Lower lobe of right lung (tissue), 2 donors: ENCODE measurements at regions not wholly inside any gene's neighbourhood (a gene's known extent, or its start where the extent isn't known, plus 50 kb on each side); places are given as distances from the start of the nearest gene placed in this dataset.
"Not testable (repeated sequence)": the region's sequence is repeated elsewhere in the genome, so short reads cannot be mapped to it uniquely, and the experiment has no call there.

Experiments used
- ATAC-seq, 2 donors: fragments of 200-7000 bp; cut with Tn5 transposase; one replicate each; pipeline ENCODE4 v1.9.1; 2020 to 2022; ENCODE audit warnings: mild to moderate bottlenecking in 2 of 2, moderate library complexity in 2 of 2
- DNase-seq: peaks from one replicate; pipeline ENCODE4 v3.0.0-alpha.2; 2020
- H3K27ac ChIP-seq: fragments of 200-600 bp; one replicate; pipeline ENCODE4 v1.8.0; 2022
- H3K27me3 ChIP-seq: fragments of 200-600 bp; one replicate; pipeline ENCODE4 v1.8.0; 2022; ENCODE audit warnings: low read depth
- H3K36me3 ChIP-seq: fragments of 200-600 bp; one replicate; pipeline ENCODE4 v1.8.0; 2022; ENCODE audit warnings: mild to moderate bottlenecking
- H3K4me1 ChIP-seq: fragments of 200-600 bp; one replicate; pipeline ENCODE4 v1.8.0; 2022
- H3K4me3 ChIP-seq: fragments of 200-600 bp; one replicate; pipeline ENCODE4 v1.8.0; 2022; ENCODE audit warnings: mild to moderate bottlenecking
- H3K9me3 ChIP-seq: fragments of 200-600 bp; one replicate; pipeline ENCODE4 v1.8.0; 2022
- intact Hi-C: fragments of 100-400 bp; cut with DNase I; formaldehyde crosslinking; loops from one replicate; pipeline ENCODE4 v1.11.0; 2022
- TF ChIP-seq, protein P1 (sequence below): fragments of 200-600 bp; IDR thresholded peaks from one replicate; pipeline ENCODE4 v1.8.0; 2022; ENCODE audit warnings: antibody characterized with exemption, mild to moderate bottlenecking
- donor health status: DM: no; HTN: yes; CAD: no; lungs with severe emphysema.

DNA sequence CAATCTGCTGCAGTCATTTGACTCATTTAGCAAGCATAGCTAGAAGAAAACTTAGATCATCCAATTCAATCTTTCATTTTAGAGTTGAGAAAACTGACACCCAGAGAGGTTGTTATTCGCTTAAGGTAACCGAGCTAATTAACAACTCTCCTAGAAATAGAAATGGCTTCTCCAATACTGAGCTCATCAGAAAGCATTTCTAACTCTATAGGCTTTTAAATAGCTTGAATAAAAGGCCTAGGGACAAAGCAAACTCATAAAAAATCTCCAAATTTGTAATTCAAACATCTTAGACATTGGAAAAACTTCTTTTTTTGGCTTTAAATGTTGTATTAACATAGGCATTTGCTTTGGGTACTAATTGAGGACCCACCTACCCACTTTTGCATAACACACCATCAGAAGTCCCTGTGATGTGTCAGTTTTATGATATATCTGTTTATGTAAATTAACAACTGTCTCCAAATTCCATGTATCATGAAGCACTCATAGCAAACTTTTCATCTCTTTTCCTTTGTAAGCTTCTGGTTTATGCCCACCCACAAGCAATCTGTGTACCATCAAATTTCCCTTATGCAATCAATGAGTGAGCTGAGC is 343.9 kb upstream of the CHST9 start:
- Histone ChIP-seq H3K27me3 (no peaks in the 10 kb centered on the region), H3K4me3 (no peak overlapping the region), H3K4me1 (no peaks in the 10 kb centered on the region), H3K36me3 (no peaks in the 10 kb centered on the region), H3K27ac (no peak overlapping the region), H3K9me3 (no peaks in the 10 kb centered on the region)
- ATAC-seq = no peak
- DNase-seq = no peak
- TF ChIP-seq, protein P1, sequence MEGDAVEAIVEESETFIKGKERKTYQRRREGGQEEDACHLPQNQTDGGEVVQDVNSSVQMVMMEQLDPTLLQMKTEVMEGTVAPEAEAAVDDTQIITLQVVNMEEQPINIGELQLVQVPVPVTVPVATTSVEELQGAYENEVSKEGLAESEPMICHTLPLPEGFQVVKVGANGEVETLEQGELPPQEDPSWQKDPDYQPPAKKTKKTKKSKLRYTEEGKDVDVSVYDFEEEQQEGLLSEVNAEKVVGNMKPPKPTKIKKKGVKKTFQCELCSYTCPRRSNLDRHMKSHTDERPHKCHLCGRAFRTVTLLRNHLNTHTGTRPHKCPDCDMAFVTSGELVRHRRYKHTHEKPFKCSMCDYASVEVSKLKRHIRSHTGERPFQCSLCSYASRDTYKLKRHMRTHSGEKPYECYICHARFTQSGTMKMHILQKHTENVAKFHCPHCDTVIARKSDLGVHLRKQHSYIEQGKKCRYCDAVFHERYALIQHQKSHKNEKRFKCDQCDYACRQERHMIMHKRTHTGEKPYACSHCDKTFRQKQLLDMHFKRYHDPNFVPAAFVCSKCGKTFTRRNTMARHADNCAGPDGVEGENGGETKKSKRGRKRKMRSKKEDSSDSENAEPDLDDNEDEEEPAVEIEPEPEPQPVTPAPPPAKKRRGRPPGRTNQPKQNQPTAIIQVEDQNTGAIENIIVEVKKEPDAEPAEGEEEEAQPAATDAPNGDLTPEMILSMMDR = no peak
- intact Hi-C loops = no loop called here

DNA sequence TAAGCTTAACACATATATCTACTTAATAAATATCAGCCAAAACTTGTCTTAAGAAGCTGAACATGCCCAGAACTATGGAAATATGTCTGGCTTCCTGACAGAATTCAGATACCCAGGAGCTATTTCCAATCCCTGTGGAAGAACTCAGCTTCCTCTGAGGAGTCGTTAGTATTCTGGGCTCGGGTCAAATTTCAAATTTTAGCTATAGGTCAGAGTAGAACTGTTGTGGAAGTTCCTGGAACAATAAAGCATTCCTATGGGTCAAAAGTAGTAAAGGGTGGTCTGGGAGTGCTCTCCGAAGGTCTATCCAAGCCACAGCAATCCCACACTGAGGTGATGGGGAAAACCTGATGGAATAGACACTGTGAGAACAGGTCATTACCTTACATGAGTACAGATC is 342.7 kb upstream of the CHST9 start:
- no peak for ATAC-seq
- H3K27ac ChIP-seq = no peak overlapping the region

DNA sequence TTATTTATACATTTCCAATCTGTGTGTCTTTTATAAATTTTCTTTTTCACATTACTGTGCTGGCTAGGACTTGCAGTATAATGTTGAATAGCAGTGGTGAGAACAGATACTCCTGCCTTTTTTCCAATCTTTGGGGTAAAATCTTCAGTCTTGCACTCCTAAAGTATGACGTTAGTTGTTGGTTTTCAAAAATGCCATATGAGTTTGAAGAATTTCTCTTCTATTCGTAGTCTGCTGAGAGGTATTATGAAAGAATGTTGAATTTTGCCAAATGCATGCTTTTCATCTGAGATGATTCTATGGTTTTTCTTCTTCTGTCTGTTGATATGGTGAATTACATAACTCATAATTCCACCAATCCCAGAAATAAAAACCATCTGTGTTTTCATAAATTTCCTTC is 335.3 kb upstream of the CHST9 start:
- H3K27me3 ChIP-seq = no peaks in the 10 kb centered on the region
- intact Hi-C loops = no loop called here

More for the DNA sequence above, 342.7 kb upstream of the CHST9 start:
- TF ChIP-seq, protein P1 = no peak
- Histone ChIP-seq H3K36me3 (no peaks in the 10 kb centered on the region), H3K4me1 (no peaks in the 10 kb centered on the region), H3K27me3 (no peaks in the 10 kb centered on the region), H3K4me3 (no peak overlapping the region), H3K9me3 (no peaks in the 10 kb centered on the region)
- intact Hi-C loops = no loop called here
- no peak for DNase-seq

DNA sequence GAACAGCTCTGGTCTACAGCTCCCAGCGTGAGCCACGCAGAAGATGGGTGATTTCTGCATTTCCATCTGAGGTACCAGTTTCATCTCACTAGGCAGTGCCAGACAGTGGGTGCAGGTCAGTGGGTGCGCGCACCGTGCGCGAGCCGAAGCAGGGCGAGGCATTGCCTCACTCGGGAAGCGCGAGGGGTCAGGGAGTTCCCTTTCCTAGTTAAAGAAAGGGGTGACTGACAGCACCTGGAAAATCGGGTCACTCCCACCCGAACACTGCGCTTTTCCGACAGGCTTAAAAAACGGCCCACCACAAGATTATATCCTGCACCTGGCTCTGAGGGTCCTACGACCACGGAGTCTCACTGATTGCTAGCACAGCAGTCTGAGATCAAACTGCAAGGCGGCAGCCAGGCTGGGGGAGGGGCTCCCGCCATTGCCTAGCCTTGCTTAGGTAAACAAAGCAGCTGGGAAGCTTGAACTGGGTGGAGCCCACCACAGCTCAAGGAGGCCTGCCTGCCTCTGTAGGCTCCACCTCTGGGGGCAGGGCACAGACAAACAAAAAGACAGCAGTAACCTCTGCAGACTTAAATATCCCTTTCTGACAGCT is 325.0 kb upstream of the CHST9 start:
- intact Hi-C loops, H3K36me3 ChIP-seq, H3K27ac ChIP-seq, H3K4me1 ChIP-seq, H3K4me3 ChIP-seq, H3K9me3 ChIP-seq, DNase-seq, H3K27me3 ChIP-seq, ATAC-seq: not testable (repeated sequence)

More for the DNA sequence above, 335.3 kb upstream of the CHST9 start:
- Histone ChIP-seq H3K36me3 (no peaks in the 10 kb centered on the region), H3K9me3 (no peaks in the 10 kb centered on the region), H3K27ac (no peak overlapping the region), H3K4me1 (no peaks in the 10 kb centered on the region), H3K4me3 (no peak overlapping the region)
- DNase-seq = no peak
- TF ChIP-seq, protein P1 = no peak
- ATAC-seq = no peak

DNA sequence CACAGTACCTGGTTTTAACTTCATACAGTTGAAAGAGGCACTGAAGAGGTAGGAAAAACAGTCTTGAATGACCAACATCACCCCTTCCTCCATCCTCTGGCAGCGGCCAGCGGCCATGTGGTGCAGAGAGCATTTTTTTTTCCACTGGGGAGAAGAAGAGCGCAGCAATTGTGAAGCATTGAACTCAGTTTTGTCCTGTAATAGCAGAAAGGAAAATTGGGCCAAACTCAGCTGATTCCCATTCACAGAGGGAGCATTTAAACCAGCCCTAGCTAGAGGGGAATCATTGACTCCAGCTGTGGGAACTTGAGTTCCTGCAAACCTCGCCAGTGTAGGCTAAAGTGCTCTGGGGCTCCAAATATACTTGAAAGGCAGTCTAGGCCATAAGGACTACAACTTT is 316.6 kb upstream of the CHST9 start:
- DNase-seq = no peak
- TF ChIP-seq, protein P1 = no peak
- intact Hi-C loops = no loop called here

DNA sequence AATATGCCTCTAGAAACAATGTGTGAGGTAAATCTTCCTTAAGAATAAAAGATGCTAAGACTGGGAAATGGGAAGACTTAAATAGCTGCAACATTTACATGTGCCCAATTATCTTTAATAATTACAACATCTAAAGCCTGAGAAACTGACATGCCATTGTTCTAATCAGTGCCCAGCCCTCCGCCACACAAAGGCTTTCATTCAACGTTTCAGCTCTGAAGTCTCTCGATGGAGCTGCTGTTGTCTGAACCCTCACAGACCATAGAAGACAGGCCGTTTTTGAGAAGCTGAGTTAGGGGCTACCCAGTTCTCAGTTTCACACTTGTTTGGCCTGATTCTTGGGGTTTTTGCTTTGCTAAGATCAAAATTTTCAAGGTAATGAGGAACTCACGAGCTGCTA is 315.4 kb upstream of the CHST9 start:
- Histone ChIP-seq H3K27ac (no peak overlapping the region), H3K27me3 (no peaks in the 10 kb centered on the region), H3K36me3 (no peaks in the 10 kb centered on the region), H3K4me3 (no peak overlapping the region), H3K9me3 (no peaks in the 10 kb centered on the region), H3K4me1 (no peaks in the 10 kb centered on the region)
- TF ChIP-seq, protein P1 = no peak
- intact Hi-C loops = no loop called here
- DNase-seq (no peak), ATAC-seq (no peak)

More for the DNA sequence above, 316.6 kb upstream of the CHST9 start:
- H3K4me1 ChIP-seq = no peaks in the 10 kb centered on the region
- H3K36me3 ChIP-seq = no peaks in the 10 kb centered on the region
- H3K9me3 ChIP-seq = no peaks in the 10 kb centered on the region
- no peak overlapping the region for H3K4me3 ChIP-seq
- no peak overlapping the region for H3K27ac ChIP-seq
- ATAC-seq = no peak
- no peaks in the 10 kb centered on the region for H3K27me3 ChIP-seq
